HG02884 (cell line): ENCODE measurements at regions not wholly inside any gene's neighbourhood (a gene's known extent, or its start where the extent isn't known, plus 50 kb on each side); places are given as distances from the start of the nearest gene placed in this dataset.
"Not testable (repeated sequence)": the region's sequence is repeated elsewhere in the genome, so short reads cannot be mapped to it uniquely, and the experiment has no call there.

Source experiments
- ATAC-seq: cut with Tn5 transposase; IDR thresholded peaks from one replicate; pipeline ENCODE4 v1.9.1; 2021; ENCODE audit warnings: mild to moderate bottlenecking, moderate library complexity; ENCODE audit not compliant: unreplicated experiment

- no peak for ATAC-seq
These were observed 841.2 kb downstream of the CDH8 start for GRCh38 chr16:61195006-61195405.

GRCh38 chr16:61194573-61194972, 841.7 kb downstream of the CDH8 start:
- no peak for ATAC-seq

- no peak for ATAC-seq
These were observed 853.8 kb downstream of the CDH8 start for GRCh38 chr16:61182391-61182790.

- no peak for ATAC-seq
These were observed 854.3 kb downstream of the CDH8 start for GRCh38 chr16:61181982-61182381.

GRCh38 chr16:61179561-61179960, 856.7 kb downstream of the CDH8 start:
- no peak for ATAC-seq

- ATAC-seq, result no peak
These were observed 870.4 kb downstream of the CDH8 start for GRCh38 chr16:61165797-61166196.

- ATAC-seq, result no peak
These were observed 885.9 kb downstream of the CDH8 start for GRCh38 chr16:61150351-61150750.

GRCh38 chr16:61149709-61150108, 886.5 kb downstream of the CDH8 start:
- no peak for ATAC-seq

GRCh38 chr16:61148930-61149329, 887.3 kb downstream of the CDH8 start:
- no peak for ATAC-seq

- no peak for ATAC-seq
These were observed 889.8 kb downstream of the CDH8 start for GRCh38 chr16:61146429-61146828.

- no peak for ATAC-seq
These were observed 904.8 kb downstream of the CDH8 start for GRCh38 chr16:61131447-61131846.

GRCh38 chr16:61128545-61129323, 907.5 kb downstream of the CDH8 start:
- ATAC-seq, result no peak

GRCh38 chr16:61105544-61105943, 930.7 kb downstream of the CDH8 start:
- no peak for ATAC-seq

GRCh38 chr16:61098505-61098904, 937.7 kb downstream of the CDH8 start:
- no peak for ATAC-seq

- ATAC-seq, result not testable (repeated sequence)
These were observed 944.9 kb downstream of the CDH8 start for GRCh38 chr16:61091300-61091699.

- no peak for ATAC-seq
These were observed 952.5 kb downstream of the CDH8 start for GRCh38 chr16:61083711-61084110.

- no peak for ATAC-seq
These were observed 961.9 kb downstream of the CDH8 start for GRCh38 chr16:61074324-61074723.

- no peak for ATAC-seq
These were observed 978.6 kb downstream of the CDH8 start for GRCh38 chr16:61057635-61058034.

- ATAC-seq, result no peak
These were observed 985.7 kb downstream of the CDH8 start for GRCh38 chr16:61050547-61050946.

GRCh38 chr16:61045931-61046330, 990.3 kb downstream of the CDH8 start:
- ATAC-seq, result no peak

GRCh38 chr16:61042737-61043136, 993.5 kb downstream of the CDH8 start:
- ATAC-seq, result no peak

GRCh38 chr16:61030616-61031015, 1005.6 kb downstream of the CDH8 start:
- ATAC-seq, result no peak
